HG03135 (cell line): ENCODE measurements at regions not wholly inside any gene's neighbourhood (a gene's known extent, or its start where the extent isn't known, plus 50 kb on each side); places are given as distances from the start of the nearest gene placed in this dataset.
"Not testable (repeated sequence)": the region's sequence is repeated elsewhere in the genome, so short reads cannot be mapped to it uniquely, and the experiment has no call there.

ENCODE experiments used
- ATAC-seq: cut with Tn5 transposase; IDR thresholded peaks from one replicate; pipeline ENCODE4 v1.9.1; 2021; ENCODE audit warnings: mild to moderate bottlenecking, moderate library complexity; ENCODE audit not compliant: unreplicated experiment

DNA sequence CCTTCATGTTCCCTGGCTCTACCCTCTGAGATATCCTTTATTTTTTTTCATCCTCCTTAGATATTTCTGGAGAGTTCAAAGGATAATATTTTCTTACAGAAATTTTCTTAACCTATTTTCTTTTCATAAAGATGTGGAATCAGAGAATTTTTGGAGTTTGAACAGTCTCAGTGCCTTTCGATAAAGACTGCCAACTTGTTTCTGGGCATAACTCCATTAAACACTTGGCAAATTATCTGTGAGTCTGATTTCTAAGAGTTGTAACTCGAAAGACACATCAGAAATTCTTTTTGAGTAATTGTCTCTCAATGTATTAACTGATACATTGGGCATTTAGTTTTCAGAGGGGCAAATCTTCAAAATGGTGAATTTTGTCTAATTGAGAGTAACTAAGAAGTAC, 1255.6 kb downstream of the NCAM2 start:
- ATAC-seq, result no peak

DNA sequence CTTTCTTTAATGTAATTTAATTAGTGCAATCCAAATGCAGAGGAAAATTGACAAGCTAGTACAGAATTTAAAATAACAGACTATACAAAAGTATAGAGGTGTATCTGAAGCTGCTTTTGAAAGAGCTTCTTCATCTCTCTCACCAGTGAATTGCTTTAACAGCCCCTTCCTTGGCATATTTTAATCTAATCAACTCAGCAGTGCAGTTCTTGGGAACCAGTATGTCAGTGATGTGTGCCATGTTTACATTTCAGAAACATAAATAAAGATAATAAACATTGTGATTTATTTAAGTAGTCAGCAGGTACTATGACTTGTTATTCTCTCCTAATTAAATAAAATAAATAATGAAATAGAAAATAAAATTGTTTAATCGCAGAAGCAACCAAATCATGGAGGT, 1260.6 kb downstream of the NCAM2 start:
- ATAC-seq, result no peak

DNA sequence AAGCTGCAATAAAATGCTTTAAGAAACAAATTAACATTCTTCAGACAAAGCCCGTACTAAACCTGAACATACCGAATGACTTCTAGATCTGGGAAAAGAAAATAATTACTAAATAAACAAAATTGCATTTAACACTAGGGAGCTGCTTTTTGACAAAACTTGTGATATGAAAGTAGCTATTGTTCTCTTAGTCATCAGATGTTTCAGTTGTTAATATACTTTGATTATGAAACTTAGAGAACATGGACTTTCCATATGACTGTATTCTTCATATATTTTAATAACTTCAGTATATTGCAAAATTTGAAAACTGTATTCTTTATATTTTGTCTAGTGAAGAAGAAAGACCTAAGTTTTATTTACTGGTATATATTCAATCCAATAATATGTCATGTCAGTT, 1262.1 kb downstream of the NCAM2 start:
- no peak for ATAC-seq

DNA sequence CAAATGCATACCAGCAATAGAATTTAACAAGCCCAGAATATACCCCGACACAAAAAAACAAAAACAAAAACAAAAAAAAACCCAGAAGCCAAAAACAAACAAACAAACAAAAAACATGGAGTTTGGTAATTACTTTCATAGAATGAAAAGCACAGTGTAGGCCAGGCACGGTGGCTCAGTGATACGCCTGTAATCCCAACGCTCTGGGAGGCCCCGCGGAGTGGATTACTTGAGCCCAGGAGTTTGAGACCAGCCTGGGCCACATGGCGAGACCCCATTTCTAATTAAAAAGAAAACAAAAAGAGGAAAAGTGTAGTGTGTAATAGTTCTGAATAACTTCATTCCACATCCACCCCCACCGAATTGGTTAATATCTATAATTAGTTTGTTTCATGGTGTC, 1265.7 kb downstream of the NCAM2 start:
- ATAC-seq, result no peak

DNA sequence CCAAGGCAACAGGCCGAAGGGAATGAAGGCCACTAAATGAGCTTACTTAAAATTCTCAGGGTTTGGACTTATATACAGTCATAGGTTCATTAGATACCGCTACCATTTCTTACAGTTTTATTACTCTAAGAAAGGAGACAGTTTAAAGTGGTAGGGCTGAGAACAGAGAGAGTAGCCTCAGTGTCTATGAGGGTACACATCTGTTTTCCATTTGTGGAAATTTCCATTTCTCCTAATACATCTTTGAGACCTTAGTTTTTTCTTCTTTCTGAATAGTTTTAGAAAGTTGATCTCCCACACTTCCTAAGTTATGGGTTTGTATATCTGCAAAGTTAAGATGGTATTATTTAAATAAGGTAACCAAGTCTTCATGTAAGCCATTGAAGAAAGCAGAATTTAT, 1279.1 kb downstream of the NCAM2 start:
- ATAC-seq, result no peak

DNA sequence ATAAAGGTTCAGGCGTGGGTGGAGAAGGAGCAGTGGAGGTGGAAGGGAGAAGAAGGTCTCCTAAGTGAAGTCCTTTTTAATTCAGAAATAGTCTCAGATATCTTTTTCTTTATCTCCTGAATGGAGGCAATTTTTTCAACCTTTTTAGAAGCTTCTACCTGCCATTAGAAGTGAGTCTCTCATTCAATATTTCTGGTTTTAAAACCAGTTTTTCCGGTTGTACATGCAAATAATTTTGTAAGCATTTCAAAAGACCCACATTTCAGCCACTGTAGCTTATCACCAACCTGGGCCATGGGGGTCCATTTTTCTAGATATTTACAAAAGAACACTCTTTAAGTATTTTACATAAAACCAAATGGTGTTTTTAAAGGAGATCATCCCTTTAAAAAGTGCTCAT, 1280.2 kb downstream of the NCAM2 start:
- no peak for ATAC-seq

DNA sequence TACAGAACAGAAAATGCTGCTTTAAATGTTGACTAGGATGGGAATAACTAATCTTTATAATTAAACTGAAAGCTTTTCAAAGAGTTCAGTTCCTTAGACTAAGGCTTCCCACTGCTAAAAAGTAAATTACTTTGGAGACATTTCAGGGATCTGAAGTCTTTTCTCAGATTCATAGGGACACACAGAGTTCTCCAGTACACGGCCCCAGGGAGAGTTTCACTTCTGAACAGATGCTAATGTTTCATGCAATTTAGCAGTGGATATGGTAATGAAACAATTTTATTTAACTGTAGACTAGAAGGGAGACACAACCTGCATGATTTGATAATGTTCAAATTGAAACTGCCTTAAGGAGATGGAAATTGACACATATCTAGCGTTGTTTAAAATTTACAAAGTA, 1282.6 kb downstream of the NCAM2 start:
- no peak for ATAC-seq

DNA sequence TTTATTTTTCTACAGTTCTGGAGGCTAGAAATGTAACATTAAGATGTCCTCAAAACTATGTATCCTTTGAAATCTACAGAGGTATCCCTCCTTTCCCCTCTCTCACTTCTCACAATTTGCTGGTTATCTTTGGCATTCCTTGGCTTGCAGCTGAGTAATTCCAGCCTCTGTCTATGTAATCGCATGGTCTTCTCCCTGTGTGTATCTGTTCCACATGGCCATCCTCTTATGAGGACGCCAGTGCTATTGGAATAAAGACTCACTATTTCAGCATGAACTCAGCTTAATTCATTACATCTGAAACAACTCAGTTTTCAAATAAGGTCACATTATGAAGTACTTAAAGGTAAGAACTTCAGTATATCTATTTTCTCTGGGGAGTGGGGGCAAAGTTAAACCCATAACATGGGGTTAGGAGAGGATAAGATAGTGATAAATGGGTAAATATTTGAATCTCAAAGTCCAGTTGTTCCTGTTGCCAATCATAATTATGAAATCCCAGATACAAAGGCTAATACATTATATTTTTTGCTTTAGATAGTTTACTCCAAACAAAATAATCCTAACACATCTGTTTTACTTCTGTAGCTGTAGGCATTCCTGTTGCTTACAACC, 1290.8 kb downstream of the NCAM2 start:
- no peak for ATAC-seq

DNA sequence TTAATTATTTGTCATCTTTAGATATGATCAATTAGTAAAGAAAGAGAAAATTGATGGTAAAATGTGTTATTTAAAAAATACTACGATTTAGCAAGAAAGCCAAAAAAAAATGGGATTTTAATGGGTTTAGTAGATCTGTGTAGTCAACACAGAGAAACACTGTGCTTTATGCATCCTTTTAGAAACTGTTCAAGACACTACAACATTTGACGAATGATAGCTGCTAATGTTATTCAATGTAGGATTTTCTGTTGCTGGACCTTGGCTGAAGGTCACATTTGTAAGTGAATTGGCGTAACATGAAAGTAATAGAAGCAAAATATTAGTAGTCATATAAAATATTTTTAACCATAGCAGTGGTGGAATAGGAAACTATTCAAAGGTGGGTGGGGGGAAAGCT, 1293.9 kb downstream of the NCAM2 start:
- ATAC-seq, result no peak

DNA sequence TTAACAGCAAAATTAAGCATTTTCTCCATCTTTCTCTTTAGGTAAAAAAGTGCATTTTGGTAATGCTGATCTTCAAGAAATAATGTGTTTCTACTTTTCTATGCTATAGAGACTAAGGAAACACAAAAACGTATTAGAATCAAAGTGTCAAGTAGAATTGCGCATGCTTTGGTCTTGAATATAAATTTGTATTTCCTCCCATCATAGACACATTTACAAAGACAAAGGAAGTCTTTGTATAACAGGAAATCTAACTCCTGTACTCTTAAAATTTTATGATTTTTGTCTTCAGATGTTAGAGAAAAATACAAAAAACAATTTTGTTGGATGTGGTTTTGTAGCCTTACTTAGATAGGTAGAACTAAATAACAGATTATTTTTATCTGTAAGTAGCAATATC, 1299.4 kb downstream of the NCAM2 start:
- no peak for ATAC-seq

DNA sequence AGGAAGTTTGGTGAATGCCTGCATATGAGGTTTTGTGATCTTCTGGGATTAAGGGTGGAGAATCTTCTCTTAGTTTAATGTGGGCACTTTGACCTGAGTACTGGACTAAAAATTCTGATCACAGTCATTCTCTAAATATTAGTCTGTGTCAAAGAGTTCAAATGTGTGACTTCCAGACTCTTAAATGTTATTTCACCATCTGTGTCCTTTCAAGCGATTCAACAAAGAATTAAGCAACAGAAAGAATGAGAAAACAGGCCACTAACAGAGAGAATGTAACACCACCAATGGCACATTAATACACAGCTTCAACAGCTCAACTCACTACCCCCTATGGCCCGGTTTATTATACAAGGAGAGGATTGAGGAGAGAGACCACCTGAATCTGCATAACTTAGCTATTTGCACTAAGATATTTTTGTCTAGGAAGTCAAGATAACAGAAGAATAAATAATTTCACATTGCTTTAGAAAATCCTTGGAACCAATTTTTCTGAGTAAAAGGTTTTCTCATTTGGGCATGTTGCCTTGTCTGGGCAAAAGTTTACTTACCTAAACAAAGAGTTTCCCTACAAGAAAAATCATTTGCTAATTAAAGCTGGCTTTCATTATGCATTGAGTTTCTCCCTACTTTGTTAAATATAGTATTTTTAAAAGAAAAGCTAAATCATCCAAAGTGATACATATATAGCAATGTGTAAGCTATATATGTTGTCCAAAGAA, 1313.7 kb downstream of the NCAM2 start:
- no peak for ATAC-seq

DNA sequence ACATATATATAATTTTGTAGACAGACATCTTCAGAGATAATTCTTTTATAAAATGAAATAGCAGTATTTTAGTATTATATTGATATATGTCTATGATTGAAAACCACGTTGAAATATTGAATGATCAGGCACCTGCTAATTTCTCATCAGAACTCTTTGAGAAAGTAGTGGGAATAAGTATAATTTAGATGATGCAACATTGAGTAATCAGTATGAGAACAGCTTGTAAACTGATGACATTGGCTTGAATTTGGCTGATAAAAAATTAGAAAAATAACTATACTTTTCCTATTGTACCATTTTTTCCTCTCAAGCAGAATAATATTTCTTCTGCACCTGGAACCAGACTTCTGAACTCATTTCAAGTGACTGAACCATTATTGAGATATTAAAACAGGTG, 1316.8 kb downstream of the NCAM2 start:
- no peak for ATAC-seq

DNA sequence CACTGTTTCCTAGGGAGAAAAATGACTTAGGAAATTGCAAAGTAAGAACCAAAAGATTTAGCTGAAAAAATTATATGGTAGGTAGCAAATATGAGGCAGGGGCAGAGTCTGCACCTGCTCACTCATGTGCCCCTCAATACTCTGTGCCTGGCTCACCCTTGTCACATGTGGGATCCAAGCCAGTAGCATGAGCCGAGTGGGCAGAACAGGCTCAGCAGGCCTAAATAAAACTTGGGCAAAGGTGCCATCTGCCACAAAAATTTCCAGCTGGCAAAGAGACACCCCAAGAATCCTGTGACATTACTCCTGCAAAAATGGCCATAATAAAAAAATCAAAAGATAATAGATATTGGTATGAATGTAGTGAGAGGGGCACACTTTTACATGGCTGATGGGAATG, 1321.2 kb downstream of the NCAM2 start:
- ATAC-seq, result no peak

DNA sequence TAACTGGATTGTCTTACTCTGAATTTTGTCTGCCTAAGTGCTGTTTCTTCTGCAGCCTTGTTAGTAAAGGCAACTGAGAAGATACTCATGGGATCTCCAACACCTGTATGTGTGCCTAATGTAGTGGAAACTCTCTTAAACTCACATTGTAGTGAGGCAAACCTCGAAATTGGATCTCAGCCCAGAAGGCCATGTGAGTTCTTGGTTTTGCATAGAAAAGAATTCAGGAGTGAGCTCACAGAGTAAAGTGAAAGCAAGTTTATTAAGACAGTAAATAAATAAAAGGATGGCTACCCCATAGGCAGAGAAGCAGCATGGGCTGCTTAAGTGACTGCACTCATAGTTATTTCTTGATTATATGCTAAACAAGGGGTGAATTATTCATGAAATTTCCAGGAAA, 1344.7 kb downstream of the NCAM2 start:
- no peak for ATAC-seq

DNA sequence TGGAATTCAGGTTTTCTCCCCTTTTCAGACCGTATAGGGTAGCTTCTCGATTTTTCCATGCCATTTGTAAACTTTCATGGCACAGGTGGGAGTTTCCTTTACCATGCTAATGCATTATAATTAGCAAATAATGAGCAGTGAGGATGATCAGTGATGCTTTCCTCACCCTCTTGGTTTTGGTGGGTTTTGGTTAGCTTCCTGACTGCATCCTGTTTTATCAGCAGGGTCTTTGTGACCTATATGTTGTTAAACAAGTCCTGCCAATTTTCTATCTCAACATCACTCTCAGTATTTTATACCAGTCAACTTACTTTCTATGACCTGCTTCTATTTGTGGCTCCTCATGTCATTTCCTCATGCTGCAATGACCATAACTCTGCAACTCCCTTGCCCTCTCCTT, 1345.1 kb downstream of the NCAM2 start:
- ATAC-seq, result no peak

DNA sequence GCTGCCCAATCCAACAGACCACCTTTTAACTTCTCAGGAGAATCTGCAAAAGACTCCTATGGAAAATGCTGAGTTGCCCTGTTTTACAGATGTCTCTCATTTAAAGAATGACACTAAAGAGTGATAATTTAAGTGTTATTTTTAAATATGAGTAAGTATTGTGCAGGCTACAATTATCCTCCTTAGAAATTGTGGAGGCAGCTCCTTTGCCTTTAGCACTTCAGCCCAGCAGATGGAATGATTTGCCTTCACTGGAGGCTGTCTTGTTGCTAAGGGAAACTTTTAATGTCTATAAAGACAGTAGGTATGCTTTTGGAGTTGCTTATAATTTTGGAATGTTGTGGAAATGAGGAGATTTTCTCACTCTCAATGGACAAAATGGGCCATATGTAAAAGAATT, 1345.5 kb downstream of the NCAM2 start:
- ATAC-seq, result no peak

DNA sequence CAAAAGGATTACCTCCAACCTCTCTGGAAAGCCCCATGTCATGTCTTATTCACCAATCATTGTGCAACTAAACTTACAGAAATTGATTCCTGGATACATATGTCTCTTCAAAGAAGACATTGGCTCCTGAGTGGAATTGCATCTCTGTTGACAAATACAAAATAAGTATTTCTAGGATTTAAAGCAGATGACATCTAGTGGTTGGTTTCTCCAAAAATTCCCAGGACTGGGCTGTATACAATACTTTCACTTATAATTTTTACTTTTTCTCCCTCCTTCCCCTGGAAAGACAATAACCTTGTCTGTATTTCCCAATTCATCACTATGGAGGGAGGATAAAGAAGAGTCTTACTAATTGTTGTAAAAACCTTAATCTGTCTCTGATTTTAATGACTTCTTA, 1347.4 kb downstream of the NCAM2 start:
- ATAC-seq, result no peak

DNA sequence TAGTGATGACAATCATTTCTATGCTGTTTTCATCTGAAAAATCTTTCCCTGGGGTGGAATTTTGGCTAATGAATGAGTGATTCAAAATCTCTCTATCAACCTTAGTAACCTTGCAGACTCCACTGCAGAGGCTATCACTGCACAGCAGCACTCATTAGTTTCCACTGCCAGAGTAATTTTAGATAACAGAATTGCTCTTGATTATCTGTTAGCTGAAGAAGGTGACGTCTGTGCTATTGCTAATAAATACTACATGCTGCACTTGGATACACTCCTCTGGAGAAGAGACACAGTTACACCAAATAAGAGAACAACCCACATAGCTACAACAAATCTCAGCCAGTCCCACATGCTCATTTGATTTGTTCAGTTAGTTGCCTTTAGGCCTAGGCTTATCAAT, 1348.4 kb downstream of the NCAM2 start:
- ATAC-seq, result no peak

DNA sequence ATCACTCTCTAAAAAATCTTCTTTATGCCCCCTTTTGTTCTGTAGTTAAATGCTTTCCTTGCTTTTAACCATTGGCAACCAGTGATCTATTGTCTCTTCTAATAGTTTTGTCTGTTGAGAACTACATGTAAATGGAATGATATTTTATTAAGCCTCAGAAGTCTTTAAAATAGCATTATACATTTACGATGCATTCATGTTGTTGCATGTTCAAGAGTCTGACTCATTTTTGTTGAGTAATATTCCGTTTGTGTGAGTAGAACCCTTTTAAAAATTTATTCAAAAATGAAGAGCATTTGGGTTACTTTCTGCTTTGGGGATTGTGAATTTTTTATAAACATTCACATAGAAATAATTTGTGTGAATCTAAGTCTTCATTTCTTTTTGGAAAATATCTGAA, 1352.9 kb downstream of the NCAM2 start:
- no peak for ATAC-seq

DNA sequence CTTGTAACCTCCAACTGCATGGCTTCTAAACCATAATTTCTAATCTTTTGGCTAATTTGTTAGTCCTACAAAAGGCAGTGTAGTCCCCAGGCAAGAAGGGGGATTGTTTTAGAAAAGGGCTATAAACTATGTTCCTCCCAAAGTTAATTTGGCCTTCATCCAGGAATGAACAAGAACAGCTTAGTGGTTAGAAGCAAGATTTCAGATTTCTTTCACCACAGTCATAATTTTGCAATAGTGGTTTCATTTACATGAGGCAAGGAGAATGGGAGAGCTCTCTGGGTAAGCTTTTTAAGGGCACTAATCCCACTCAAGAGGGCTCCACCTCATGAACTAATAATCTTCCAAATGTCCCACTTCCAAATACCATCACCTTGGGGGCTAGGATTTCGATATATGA, 1353.9 kb downstream of the NCAM2 start:
- ATAC-seq, result no peak

DNA sequence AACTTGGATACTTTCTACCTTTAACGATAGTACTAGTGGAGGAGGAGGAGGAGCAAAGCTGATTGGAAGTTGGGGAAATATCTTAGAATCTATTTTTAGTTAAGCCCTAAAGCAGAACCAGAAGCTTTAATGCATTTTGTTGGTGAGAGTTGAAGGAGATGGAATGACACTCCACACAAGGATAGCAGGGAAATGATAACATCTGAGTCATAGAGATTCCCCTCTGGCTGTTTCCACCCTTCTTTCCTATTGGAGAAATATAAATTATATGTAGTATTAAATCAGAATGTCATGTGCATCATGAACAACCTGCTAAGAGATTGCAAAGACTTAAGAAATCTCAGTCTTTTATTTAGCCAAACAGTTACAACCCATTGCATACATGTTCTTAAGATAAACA, 1357.7 kb downstream of the NCAM2 start:
- ATAC-seq, result no peak

DNA sequence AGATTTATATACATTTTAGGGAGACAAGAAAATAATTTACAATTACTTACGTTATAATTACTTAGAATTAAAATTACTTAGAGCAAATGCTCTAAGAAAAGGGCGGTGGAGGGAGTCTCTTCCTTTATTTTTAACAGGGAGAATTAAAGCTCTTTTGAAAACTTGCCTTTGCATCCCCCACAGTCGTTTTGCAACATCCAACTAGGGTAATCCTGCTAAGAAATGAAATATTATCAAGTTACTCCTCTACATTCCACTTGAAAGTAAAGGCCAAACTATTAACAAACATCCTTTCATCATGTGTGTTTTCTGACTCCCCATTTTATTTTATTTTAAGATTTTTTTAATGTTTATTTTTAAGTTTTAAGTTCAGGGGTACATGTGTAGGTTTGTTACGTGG, 1358.5 kb downstream of the NCAM2 start:
- no peak for ATAC-seq

DNA sequence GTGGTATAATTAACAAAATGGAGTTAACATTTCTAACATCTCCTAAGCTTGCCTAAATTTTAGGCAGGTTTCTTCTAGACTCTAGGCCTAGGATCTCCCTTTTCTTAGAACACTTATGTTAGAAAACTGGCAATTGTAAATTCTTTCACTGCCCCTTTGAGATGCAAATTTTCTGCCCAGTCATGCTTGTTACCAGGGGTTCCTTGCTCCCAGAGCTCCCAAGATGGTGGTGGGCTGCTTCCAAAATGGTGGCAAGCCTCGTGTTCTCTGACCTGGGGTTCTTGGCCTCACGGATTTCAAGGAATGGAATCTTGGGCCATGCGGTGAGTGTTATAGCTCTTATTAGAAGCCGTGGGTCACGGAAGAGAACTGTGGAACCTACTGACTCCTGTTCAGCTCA, 1361.4 kb downstream of the NCAM2 start:
- not testable (repeated sequence) for ATAC-seq
